Panc1 (cell line): ENCODE measurements at regions not wholly inside any gene's neighbourhood (a gene's known extent, or its start where the extent isn't known, plus 50 kb on each side); places are given as distances from the start of the nearest gene placed in this dataset.

Experiments
- ATAC-seq: fragments of 200-7000 bp; cut with Tn5 transposase; 2 replicates; pipeline ENCODE4 v1.9.1; 2020; ENCODE audit warnings: mild to moderate bottlenecking, moderate library complexity
- BruUV-seq: library from RNA; stranded (reverse); fragments of 400-500 nt; replicated peaks from 2 replicates; lab custom pipeline; 2021; lab: Mats Ljungman, UMichigan
- CTCF ChIA-PET: fragments of 300-600 bp; sonication (Branson Sonifier 250); formaldehyde crosslinking; loops from one replicate; lab custom pipeline; 2022; ENCODE audit warnings: antibody characterized with exemption; lab: Charles Lee
- POLR2A ChIA-PET: fragments of 300-600 bp; sonication (Branson Sonifier 250); formaldehyde crosslinking; loops from one replicate; lab custom pipeline; 2022; ENCODE audit warnings: antibody characterized with exemption; lab: Charles Lee
- DNase-seq: peaks from one replicate; pipeline ENCODE4 v3.0.0-alpha.2; 2010; ENCODE audit warnings: low read depth, low spot score
- H3K27ac ChIP-seq: 2 replicates; pipeline ENCODE4 v1.5.1; 2011; ENCODE audit warnings: mild to moderate bottlenecking, low read length, inconsistent platforms
- H3K27me3 ChIP-seq: fragments of 200-500 bp; sonication (Bioruptor generic); 2 replicates; pipeline ENCODE4 v1.6.0; 2014; ENCODE audit warnings: low read length, inconsistent platforms; ENCODE audit not compliant: control insufficient read depth, insufficient read depth
- H3K36me3 ChIP-seq: fragments of 200-500 bp; sonication (Bioruptor generic); 2 replicates; pipeline ENCODE4 v1.5.1; 2014; ENCODE audit warnings: inconsistent platforms, mild to moderate bottlenecking, low read length, moderate library complexity; ENCODE audit not compliant: control insufficient read depth, insufficient read depth
- H3K4me1 ChIP-seq: 2 replicates; pipeline ENCODE4 v1.5.1; 2011; ENCODE audit warnings: inconsistent platforms, mild to moderate bottlenecking, low read length, moderate library complexity; ENCODE audit not compliant: control insufficient read depth, insufficient read depth
- H3K4me3 ChIP-seq, 2 experiments: 2 replicates each; pipeline ENCODE4 v1.5.1; 2011 to 2012; ENCODE audit warnings: low read depth in 2 of 2, low read length in 2 of 2, mild to moderate bottlenecking in 2 of 2, inconsistent platforms in 1 of 2, moderate library complexity in 1 of 2
- H3K9me3 ChIP-seq: fragments of 200-500 bp; sonication (Bioruptor generic); 2 replicates; pipeline ENCODE4 v1.5.1; 2014; ENCODE audit warnings: low read depth, mild to moderate bottlenecking, inconsistent platforms, low read length, moderate library complexity; ENCODE audit not compliant: control insufficient read depth, insufficient read depth
- POLR2AphosphoS5 ChIP-seq: IDR thresholded peaks from 2 replicates; pipeline ENCODE4 v1.6.1; 2012; ENCODE audit warnings: mild to moderate bottlenecking, low read depth, low read length, moderate library complexity
- SIN3A ChIP-seq: IDR thresholded peaks from 2 replicates; pipeline ENCODE4 v1.6.1; 2012; ENCODE audit warnings: low read depth, mild to moderate bottlenecking, low read length, moderate library complexity, borderline replicate concordance; ENCODE audit not compliant: insufficient read depth
- TCF7L2 ChIP-seq: IDR thresholded peaks from 2 replicates; pipeline ENCODE4 v1.6.1; 2011; ENCODE audit warnings: mild to moderate bottlenecking, low read depth, low read length, inconsistent platforms
- in situ Hi-C: cut with HindIII; loops from 2 replicates; pipeline ENCODE4 v1.10.0; 2016; ENCODE audit warnings: low sequenced_read_pairs, low pct_unique_long_range_greater_than_20kb
- intact Hi-C: fragments of 100-400 bp; cut with micrococcal nuclease; formaldehyde crosslinking; loops from one replicate; pipeline ENCODE4 v1.10.0; 2022; ENCODE audit not compliant: unreplicated experiment
- TF ChIP-seq, protein P1 (sequence below), 2 experiments: IDR thresholded peaks; 2 replicates each; pipeline ENCODE4 v1.6.1; 2011 to 2012; ENCODE audit warnings: low read depth in 2 of 2, control low read depth in 1 of 2, low read length in 1 of 2, mild to moderate bottlenecking in 1 of 2, moderate library complexity in 1 of 2; ENCODE audit not compliant: insufficient read depth in 1 of 2
- TF ChIP-seq, protein P2 (sequence below): fragments of 450-650 bp; IDR thresholded peaks from 2 replicates; pipeline ENCODE4 v1.5.1; 2017; ENCODE audit warnings: mild to moderate bottlenecking

DNA sequence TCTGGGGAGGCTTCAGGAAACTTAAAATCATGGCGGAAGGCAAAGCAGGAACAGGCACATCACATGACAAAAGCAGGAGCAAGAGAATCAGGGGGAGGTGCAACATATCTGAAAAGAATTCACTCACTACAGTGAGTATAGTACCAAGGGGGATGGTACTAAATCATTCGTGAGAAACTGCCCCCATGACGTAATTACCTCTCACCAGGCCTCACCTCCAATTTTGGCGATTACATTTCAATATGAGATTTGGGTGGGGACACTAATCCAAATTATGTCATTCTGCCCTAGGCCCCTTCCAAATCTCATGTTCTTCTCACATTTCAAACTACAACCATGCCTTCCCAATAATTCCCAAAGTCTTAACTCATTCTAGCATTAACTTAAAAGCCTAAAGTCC is 740.8 kb upstream of the SOX11 start:
- no TSS peak for BruUV-seq
- no peak overlapping the region for H3K27ac ChIP-seq
- no peak overlapping the region for H3K4me3 ChIP-seq
- intact Hi-C loops (no loop called here), in situ Hi-C loops (no loop called here)
- TF ChIP-seq, protein P1, sequence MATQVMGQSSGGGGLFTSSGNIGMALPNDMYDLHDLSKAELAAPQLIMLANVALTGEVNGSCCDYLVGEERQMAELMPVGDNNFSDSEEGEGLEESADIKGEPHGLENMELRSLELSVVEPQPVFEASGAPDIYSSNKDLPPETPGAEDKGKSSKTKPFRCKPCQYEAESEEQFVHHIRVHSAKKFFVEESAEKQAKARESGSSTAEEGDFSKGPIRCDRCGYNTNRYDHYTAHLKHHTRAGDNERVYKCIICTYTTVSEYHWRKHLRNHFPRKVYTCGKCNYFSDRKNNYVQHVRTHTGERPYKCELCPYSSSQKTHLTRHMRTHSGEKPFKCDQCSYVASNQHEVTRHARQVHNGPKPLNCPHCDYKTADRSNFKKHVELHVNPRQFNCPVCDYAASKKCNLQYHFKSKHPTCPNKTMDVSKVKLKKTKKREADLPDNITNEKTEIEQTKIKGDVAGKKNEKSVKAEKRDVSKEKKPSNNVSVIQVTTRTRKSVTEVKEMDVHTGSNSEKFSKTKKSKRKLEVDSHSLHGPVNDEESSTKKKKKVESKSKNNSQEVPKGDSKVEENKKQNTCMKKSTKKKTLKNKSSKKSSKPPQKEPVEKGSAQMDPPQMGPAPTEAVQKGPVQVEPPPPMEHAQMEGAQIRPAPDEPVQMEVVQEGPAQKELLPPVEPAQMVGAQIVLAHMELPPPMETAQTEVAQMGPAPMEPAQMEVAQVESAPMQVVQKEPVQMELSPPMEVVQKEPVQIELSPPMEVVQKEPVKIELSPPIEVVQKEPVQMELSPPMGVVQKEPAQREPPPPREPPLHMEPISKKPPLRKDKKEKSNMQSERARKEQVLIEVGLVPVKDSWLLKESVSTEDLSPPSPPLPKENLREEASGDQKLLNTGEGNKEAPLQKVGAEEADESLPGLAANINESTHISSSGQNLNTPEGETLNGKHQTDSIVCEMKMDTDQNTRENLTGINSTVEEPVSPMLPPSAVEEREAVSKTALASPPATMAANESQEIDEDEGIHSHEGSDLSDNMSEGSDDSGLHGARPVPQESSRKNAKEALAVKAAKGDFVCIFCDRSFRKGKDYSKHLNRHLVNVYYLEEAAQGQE (IDR thresholded peaks at IDR 0.05; ENCODE audit: insufficient read depth in 1 of 2, low read depth in 2 of 2, low read length in 1 of 2) = no peak
- no peak for TF ChIP-seq POLR2AphosphoS5
- no peak for TF ChIP-seq TCF7L2
- TF ChIP-seq SIN3A = no peak
- TF ChIP-seq, protein P2, sequence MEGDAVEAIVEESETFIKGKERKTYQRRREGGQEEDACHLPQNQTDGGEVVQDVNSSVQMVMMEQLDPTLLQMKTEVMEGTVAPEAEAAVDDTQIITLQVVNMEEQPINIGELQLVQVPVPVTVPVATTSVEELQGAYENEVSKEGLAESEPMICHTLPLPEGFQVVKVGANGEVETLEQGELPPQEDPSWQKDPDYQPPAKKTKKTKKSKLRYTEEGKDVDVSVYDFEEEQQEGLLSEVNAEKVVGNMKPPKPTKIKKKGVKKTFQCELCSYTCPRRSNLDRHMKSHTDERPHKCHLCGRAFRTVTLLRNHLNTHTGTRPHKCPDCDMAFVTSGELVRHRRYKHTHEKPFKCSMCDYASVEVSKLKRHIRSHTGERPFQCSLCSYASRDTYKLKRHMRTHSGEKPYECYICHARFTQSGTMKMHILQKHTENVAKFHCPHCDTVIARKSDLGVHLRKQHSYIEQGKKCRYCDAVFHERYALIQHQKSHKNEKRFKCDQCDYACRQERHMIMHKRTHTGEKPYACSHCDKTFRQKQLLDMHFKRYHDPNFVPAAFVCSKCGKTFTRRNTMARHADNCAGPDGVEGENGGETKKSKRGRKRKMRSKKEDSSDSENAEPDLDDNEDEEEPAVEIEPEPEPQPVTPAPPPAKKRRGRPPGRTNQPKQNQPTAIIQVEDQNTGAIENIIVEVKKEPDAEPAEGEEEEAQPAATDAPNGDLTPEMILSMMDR = no peak
- DNase-seq (no peak), ATAC-seq (no peak)
- no peaks in the 10 kb centered on the region for H3K27me3 ChIP-seq
- POLR2A ChIA-PET = no interaction called here
- H3K36me3 ChIP-seq = no peaks in the 10 kb centered on the region
- H3K4me1 ChIP-seq = no peaks in the 10 kb centered on the region
- H3K9me3 ChIP-seq = no peaks in the 10 kb centered on the region
- CTCF ChIA-PET = no interaction called here

DNA sequence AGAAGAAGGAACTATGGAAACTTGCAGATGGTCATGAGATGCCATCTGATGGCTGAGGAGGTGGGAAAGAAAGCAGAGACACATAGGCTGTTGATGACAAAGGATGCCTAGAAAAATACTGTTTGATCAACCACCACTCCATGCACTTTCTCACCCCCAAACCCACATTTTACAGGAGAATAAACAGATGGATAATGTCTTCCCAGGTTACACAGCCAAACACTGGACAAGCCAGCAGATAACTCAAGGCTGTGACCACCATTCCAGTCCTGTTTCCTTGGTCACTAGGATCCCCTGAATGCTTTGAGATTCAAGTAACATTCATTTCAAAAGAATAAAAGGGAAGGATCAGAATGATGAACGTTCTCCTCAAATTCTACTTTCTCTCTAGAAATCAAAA is 733.0 kb upstream of the SOX11 start:
- ChIA-PET CTCF (no interaction called here), POLR2A (no interaction called here)
- in situ Hi-C loops (no loop called here), intact Hi-C loops (no loop called here)
- Histone ChIP-seq H3K9me3 (no peaks in the 10 kb centered on the region), H3K36me3 (no peaks in the 10 kb centered on the region), H3K4me3 (no peak overlapping the region), H3K4me1 (no peaks in the 10 kb centered on the region), H3K27ac (no peak overlapping the region), H3K27me3 (no peaks in the 10 kb centered on the region)
- DNase-seq = no peak
- TF ChIP-seq, protein P1 (IDR thresholded peaks at IDR 0.05; ENCODE audit: insufficient read depth in 1 of 2, low read depth in 2 of 2, low read length in 1 of 2) = no peak
- TF ChIP-seq POLR2AphosphoS5 (no peak), SIN3A (no peak), TCF7L2 (no peak)
- TF ChIP-seq, protein P2 = no peak
- no TSS peak for BruUV-seq
- no peak for ATAC-seq
